Cardiac muscle cell (in vitro differentiated cells and primary cell): ENCODE measurements at regions not wholly inside any gene's neighbourhood (a gene's known extent, or its start where the extent isn't known, plus 50 kb on each side); places are given as distances from the start of the nearest gene placed in this dataset.
"Not testable (repeated sequence)": the region's sequence is repeated elsewhere in the genome, so short reads cannot be mapped to it uniquely, and the experiment has no call there.

ENCODE experiments used
- DNase-seq, 2 donors: peaks; one replicate each; pipeline versions ENCODE4 v3.0.0 to v3.0.0-alpha.2; 2010 to 2017; ENCODE audit warnings: low read depth in 1 of 2, low spot score in 1 of 2
- H3K27ac ChIP-seq: fragments of 200-600 bp; sonication (generic); 2 replicates; pipeline ENCODE4 v1.5.1; 2016
- H3K27me3 ChIP-seq: fragments of 200-600 bp; sonication (generic); 2 replicates; pipeline ENCODE4 v1.6.0; 2016; ENCODE audit warnings: control low read depth
- H3K36me3 ChIP-seq: fragments of 200-600 bp; sonication (generic); 2 replicates; pipeline ENCODE4 v1.5.1; 2016; ENCODE audit warnings: control low read depth
- H3K4me1 ChIP-seq: fragments of 200-600 bp; sonication (generic); 2 replicates; pipeline ENCODE4 v1.8.1; 2017; ENCODE audit warnings: low read depth, mild to moderate bottlenecking, mixed run types
- H3K4me3 ChIP-seq: fragments of 200-600 bp; sonication (generic); 2 replicates; pipeline ENCODE4 v1.5.1; 2016; ENCODE audit warnings: mild to moderate bottlenecking
- H3K9me3 ChIP-seq: fragments of 200-600 bp; sonication (generic); 2 replicates; pipeline ENCODE4 v1.5.1; 2017; ENCODE audit warnings: low read depth, mild to moderate bottlenecking, control low read depth
- CTCF ChIP-seq: IDR thresholded peaks from 2 replicates; pipeline ENCODE4 v1.5.1; 2012; ENCODE audit warnings: low read depth, mild to moderate bottlenecking, low read length

DNA sequence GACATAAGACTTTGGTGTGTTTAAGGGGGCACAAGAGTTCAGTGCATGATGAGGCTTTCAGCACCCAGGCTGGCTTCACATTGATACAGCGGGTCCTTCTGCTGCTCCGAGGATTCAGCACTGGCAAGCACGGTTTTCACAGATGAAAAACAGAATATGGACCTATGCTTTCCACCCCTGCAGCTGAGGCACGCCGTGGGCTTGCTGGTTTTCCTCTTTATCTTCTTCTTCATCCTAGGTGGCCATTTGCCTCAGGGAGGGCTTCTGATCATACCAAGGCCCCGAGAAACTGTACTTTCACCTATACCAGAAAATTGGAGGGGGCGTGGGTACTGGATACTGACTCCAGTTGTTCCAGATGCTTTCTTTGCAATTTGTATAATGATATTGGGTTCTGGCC lies 277.1 kb upstream of the ZNF32 start:
- Histone ChIP-seq H3K27ac (no peak overlapping the region), H3K27me3 (no peaks in the 10 kb centered on the region), H3K4me3 (no peak overlapping the region), H3K4me1 (no peaks in the 10 kb centered on the region), H3K36me3 (no peaks in the 10 kb centered on the region), H3K9me3 (no peaks in the 10 kb centered on the region)
- DNase-seq = no peak
- no peak for TF ChIP-seq CTCF

GRCh38 chr10:43923328-43923727 lies 274.6 kb upstream of the ZNF32 start:
- no peak overlapping the region for H3K27ac ChIP-seq
- TF ChIP-seq CTCF = no peak
- no peak overlapping the region for H3K4me3 ChIP-seq

DNA sequence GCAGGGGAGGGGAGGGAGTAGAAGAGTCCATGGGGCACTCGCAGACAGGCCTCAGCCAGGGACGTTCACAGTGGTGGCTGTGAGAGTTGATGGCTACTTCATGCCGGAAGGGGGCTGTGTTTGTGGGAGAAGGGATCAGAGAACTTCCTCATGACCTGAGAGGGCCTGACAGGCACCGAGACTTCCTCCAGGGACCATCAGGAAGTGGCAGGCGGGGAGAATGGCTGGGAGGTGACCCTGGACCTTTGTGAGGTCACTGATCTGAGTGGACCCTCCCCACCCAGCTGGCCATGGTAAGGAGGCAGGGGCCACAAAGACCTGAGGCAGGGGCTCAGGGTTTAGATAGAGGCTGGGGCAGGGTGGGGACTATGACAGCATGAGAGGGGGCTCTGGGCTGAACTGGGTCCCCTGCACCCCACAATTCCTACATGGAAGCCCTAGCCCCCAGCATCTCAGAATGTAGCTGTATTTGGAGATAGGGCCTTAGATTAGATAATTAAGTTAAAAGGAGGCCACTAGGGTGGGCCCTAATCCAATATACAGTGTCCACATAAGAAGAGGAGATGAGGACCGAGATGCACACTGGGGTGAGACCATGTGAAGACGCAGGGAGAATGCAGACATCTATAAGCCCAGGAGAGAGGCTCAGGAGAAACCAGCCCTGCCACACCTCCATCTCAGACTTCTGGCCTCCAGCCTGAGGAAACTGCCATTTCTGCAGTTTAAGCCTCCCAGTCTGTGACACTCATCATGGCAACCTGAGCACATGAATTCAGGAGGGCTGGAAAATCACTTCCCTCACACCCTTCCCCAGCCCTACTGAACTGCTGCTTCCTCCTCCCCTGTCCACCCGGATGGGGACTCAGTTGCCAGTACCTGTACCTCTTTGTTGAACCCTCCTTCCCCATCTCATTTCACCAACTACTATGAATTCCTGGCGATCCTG lies 273.9 kb upstream of the ZNF32 start:
- no peaks in the 10 kb centered on the region for H3K9me3 ChIP-seq
- H3K27me3 ChIP-seq = no peaks in the 10 kb centered on the region
- H3K36me3 ChIP-seq = no peaks in the 10 kb centered on the region
- no peak for TF ChIP-seq CTCF
- DNase-seq = no peak
- H3K4me3 ChIP-seq = no peak overlapping the region
- no peaks in the 10 kb centered on the region for H3K4me1 ChIP-seq
- no peak overlapping the region for H3K27ac ChIP-seq

More at GRCh38 chr10:43923328-43923727, 274.6 kb upstream of the ZNF32 start:
- Histone ChIP-seq H3K4me1 (no peaks in the 10 kb centered on the region), H3K27me3 (no peaks in the 10 kb centered on the region), H3K36me3 (no peaks in the 10 kb centered on the region), H3K9me3 (no peaks in the 10 kb centered on the region)
- DNase-seq = no peak

DNA sequence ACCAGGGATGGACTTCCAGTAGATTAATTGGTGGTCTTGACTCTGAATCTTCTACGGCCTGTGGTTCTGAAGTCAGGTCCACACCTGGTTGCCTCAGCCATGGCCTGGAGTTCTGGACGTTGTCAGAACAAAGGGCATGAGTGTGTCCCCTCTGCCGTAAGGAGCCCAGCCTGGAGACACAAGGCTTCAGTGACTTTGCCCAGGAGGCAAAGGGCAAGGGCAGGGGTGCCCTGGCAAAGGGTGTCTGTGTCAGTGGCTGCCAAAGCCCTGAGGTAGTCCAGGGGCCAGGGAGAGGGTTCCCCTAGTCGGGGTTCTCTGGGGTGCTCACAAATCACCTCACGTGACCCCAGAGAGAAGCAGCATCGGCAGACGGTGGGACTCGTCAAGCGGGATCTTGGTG lies 273.2 kb upstream of the ZNF32 start:
- Histone ChIP-seq H3K4me1 (no peaks in the 10 kb centered on the region), H3K27ac (no peak overlapping the region), H3K27me3 (no peaks in the 10 kb centered on the region), H3K36me3 (no peaks in the 10 kb centered on the region), H3K4me3 (no peak overlapping the region), H3K9me3 (no peaks in the 10 kb centered on the region)
- DNase-seq = no peak
- no peak for TF ChIP-seq CTCF

DNA sequence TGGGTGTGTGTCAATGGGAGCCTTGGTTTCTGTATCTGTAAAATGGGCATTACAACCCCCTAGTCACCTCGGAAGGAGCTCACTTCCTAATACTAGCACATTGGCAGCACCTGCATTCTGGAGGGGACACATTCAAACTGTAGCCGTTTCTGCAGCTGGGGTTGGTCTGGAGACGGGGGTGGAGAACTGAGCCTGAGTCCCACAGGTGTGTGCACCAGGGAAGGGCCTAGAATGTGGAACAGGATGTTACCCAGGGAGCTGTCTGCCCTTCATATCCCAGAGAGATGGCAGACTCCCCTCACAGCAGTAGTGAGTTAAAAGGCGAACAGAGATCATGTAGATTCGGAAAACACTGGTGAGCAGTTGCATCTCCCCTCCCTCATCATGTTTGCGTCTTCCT lies 272.8 kb upstream of the ZNF32 start:
- Histone ChIP-seq H3K9me3 (no peaks in the 10 kb centered on the region), H3K4me3 (no peak overlapping the region), H3K4me1 (no peaks in the 10 kb centered on the region), H3K36me3 (no peaks in the 10 kb centered on the region), H3K27ac (no peak overlapping the region), H3K27me3 (no peaks in the 10 kb centered on the region)
- DNase-seq = no peak
- TF ChIP-seq CTCF = no peak

GRCh38 chr10:43920236-43920758 lies 271.6 kb upstream of the ZNF32 start:
- not testable (repeated sequence) for DNase-seq, H3K36me3 ChIP-seq, H3K4me1 ChIP-seq, H3K4me3 ChIP-seq, H3K27ac ChIP-seq, H3K9me3 ChIP-seq, H3K27me3 ChIP-seq
